GM12878 (cell line): ENCODE measurements at regions not wholly inside any gene's neighbourhood (a gene's known extent, or its start where the extent isn't known, plus 50 kb on each side); places are given as distances from the start of the nearest gene placed in this dataset.
"Not testable (repeated sequence)": the region's sequence is repeated elsewhere in the genome, so short reads cannot be mapped to it uniquely, and the experiment has no call there.

Experiments
- ATAC-seq: fragments of 200-7000 bp; cut with Tn5 transposase; 3 replicates; pipeline ENCODE4 v1.9.1; 2020; ENCODE audit warnings: mild to moderate bottlenecking, moderate library complexity
- BruUV-seq: library from RNA; stranded (reverse); fragments of 400-500 nt; replicated peaks from 2 replicates; lab custom pipeline; 2021; lab: Mats Ljungman, UMichigan
- CTCF ChIA-PET: fragments of 300-600 bp; sonication (Branson Sonifier 250); formaldehyde crosslinking; extraction: SDS; loops from one replicate; lab custom pipeline; 2021; ENCODE audit warnings: inconsistent platforms; lab: Yijun Ruan, JAX
- POLR2A ChIA-PET: fragments of 350-600 bp; formaldehyde crosslinking; extraction: SDS; loops from one replicate; lab custom pipeline; 2021; ENCODE audit warnings: inconsistent platforms; lab: Charles Lee
- RAD21 ChIA-PET: fragments of 300-600 bp; sonication (Branson Sonifier 250); formaldehyde crosslinking; loops from one replicate; lab custom pipeline; 2023; ENCODE audit warnings: antibody characterized with exemption; ENCODE audit not compliant: unreplicated experiment; lab: Charles Lee
- SMC1A ChIA-PET: fragments of 300-600 bp; sonication (Branson Sonifier 250); formaldehyde crosslinking; loops from one replicate; lab custom pipeline; 2023; ENCODE audit not compliant: unreplicated experiment, uncharacterized antibody; lab: Charles Lee
- DNase-seq: peaks from one replicate; pipeline ENCODE4 v3.0.0-alpha.2; 2011; ENCODE audit warnings: low read depth, low spot score
- FAIRE-seq: peaks from 3 replicates; lab custom pipeline; 2011; peaks lifted over from hg19 to GRCh38; lab: Jason Lieb, UNC
- H2AFZ ChIP-seq: 2 replicates; pipeline ENCODE4 v1.6.0; 2011; ENCODE audit warnings: low read depth, low read length, control low read depth; ENCODE audit not compliant: control insufficient read depth
- H3K27ac ChIP-seq: 2 replicates; pipeline ENCODE4 v1.5.1; 2011; ENCODE audit warnings: control low read depth; ENCODE audit not compliant: control insufficient read depth, insufficient read depth
- H3K27me3 ChIP-seq, 2 experiments: replicated peaks in 1 of 2; 2 replicates each; pipeline versions ENCODE4 v1.6.0 to v1.6.1; 2011; ENCODE audit warnings: low read length in 1 of 2; ENCODE audit not compliant: control insufficient read depth in 2 of 2, insufficient read depth in 2 of 2
- H3K36me3 ChIP-seq, 2 experiments: 2 replicates each; pipeline ENCODE4 v1.5.1; 2011; ENCODE audit warnings: low read length in 1 of 2; ENCODE audit not compliant: control insufficient read depth in 2 of 2, insufficient read depth in 2 of 2
- H3K4me1 ChIP-seq: 2 replicates; pipeline ENCODE4 v1.6.1; 2011; ENCODE audit warnings: mild to moderate bottlenecking, low read length, moderate library complexity, mixed read lengths; ENCODE audit not compliant: control insufficient read depth, insufficient read depth
- H3K4me2 ChIP-seq: 2 replicates; pipeline ENCODE4 v1.6.0; 2011; ENCODE audit warnings: control low read depth; ENCODE audit not compliant: control insufficient read depth, insufficient read depth
- H3K4me3 ChIP-seq: fragments of 200-600 bp; sonication (generic); 2 replicates; pipeline ENCODE4 v1.5.1; 2016
- H3K79me2 ChIP-seq: 2 replicates; pipeline ENCODE4 v1.6.0; 2011; ENCODE audit warnings: low read length; ENCODE audit not compliant: control insufficient read depth, insufficient read depth
- H3K9ac ChIP-seq: 2 replicates; pipeline ENCODE4 v1.8.0; 2011; ENCODE audit warnings: low read length, control low read depth, mixed read lengths; ENCODE audit not compliant: control insufficient read depth, insufficient read depth
- H3K9me3 ChIP-seq: replicated peaks from 3 replicates; pipeline ENCODE4 v1.5.1; 2011; ENCODE audit warnings: mild to moderate bottlenecking, low read length; ENCODE audit not compliant: control insufficient read depth, insufficient read depth
- H4K20me1 ChIP-seq: 2 replicates; pipeline ENCODE4 v1.6.0; 2011; ENCODE audit not compliant: control insufficient read depth, insufficient read depth
- IKZF1 ChIP-seq: fragments of 450-650 bp; conservative IDR thresholded peaks from 2 replicates; pipeline ENCODE4 v1.6.1; 2017; ENCODE audit warnings: antibody characterized with exemption, mild to moderate bottlenecking
- JUND ChIP-seq: IDR thresholded peaks from 2 replicates; pipeline ENCODE4 v1.6.1; 2012; ENCODE audit warnings: low read depth, mild to moderate bottlenecking, low read length, improper control_type of control experiment, moderate library complexity
- MYC ChIP-seq: IDR thresholded peaks from 2 replicates; pipeline ENCODE4 v1.6.1; 2011; ENCODE audit warnings: mild to moderate bottlenecking, low read length, moderate library complexity, inconsistent platforms; ENCODE audit not compliant: insufficient read depth, insufficient replicate concordance, insufficient read length, severe bottlenecking
- RBBP5 ChIP-seq: fragments of 200-600 bp; sonication (generic); conservative IDR thresholded peaks from 2 replicates; pipeline ENCODE4 v1.6.1; 2016
- SPI1 ChIP-seq: IDR thresholded peaks from 2 replicates; pipeline ENCODE4 v1.6.1; 2011; ENCODE audit warnings: low read depth, mild to moderate bottlenecking, low read length, moderate library complexity, borderline replicate concordance; ENCODE audit not compliant: insufficient read depth
- USF1 ChIP-seq: IDR thresholded peaks from 2 replicates; pipeline ENCODE4 v1.6.1; 2011; ENCODE audit warnings: borderline replicate concordance, low read depth, mild to moderate bottlenecking, moderate library complexity, mixed read lengths, low read length; ENCODE audit not compliant: insufficient read depth; ENCODE audit errors: extremely low read length
- WRNIP1 ChIP-seq: IDR thresholded peaks from 2 replicates; pipeline ENCODE4 v1.6.1; 2011; ENCODE audit warnings: low read depth, low read length, improper control_type of control experiment, borderline replicate concordance
- WGBS: methylation state at CpG from one replicate; pipeline ENCODE4 v1.1.6; 2016; ENCODE audit warnings: low lambda C conversion rate; ENCODE audit not compliant: insufficient replicate concordance, insufficient coverage; ENCODE audit errors: missing lambda C conversion rate; 5-methylcytosine and 5-hydroxymethylcytosine counted together
- in situ Hi-C: fragments of 300-500 bp; cut with MboI; formaldehyde crosslinking; loops from 9 replicates; pipeline ENCODE4 v1.14.3; 2018; ENCODE audit warnings: mixed read lengths
- intact Hi-C: fragments of 100-400 bp; cut with micrococcal nuclease; formaldehyde crosslinking; loops from one replicate; pipeline ENCODE4 v1.14.2; 2022; ENCODE audit not compliant: unreplicated experiment
- TF ChIP-seq, protein P1 (sequence below): fragments of 450-650 bp; IDR thresholded peaks from 2 replicates; pipeline ENCODE4 v1.6.1; 2017; ENCODE audit warnings: antibody characterized with exemption, mild to moderate bottlenecking, moderate library complexity
- TF ChIP-seq, protein P2 (sequence below): IDR thresholded peaks from 2 replicates; pipeline ENCODE4 v1.6.1; 2012; ENCODE audit warnings: low read length, inconsistent platforms
- TF ChIP-seq, protein P3 (sequence below): IDR thresholded peaks from 2 replicates; pipeline ENCODE4 v1.6.1; 2012; ENCODE audit warnings: low read depth, low read length, improper control_type of control experiment

DNA sequence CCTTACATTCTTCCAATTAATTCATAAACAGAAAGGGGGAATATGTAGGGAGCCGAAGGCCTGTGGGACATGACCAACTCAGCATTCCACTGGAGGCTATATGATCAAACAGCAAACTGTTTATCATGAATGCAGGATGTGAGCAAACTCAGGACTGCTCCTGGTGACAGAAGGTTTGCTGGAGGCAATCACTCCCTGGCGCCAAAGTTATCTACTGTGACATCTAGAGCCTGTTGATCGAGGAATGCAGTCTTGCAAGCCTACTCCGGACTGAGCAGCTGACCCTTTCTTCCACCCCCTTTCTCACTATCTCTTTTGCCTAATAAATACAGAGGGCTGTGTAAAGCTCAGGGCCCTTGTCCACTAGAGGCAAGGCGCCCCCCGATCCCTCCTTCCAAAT, 122.0 kb upstream of the ZCCHC13 start:
- POLR2A ChIA-PET, H2AFZ ChIP-seq, H3K9me3 ChIP-seq, H3K27ac ChIP-seq, DNase-seq, FAIRE-seq, H3K27me3 ChIP-seq, H3K4me1 ChIP-seq, BruUV-seq, ATAC-seq, H4K20me1 ChIP-seq, H3K4me2 ChIP-seq, H3K36me3 ChIP-seq, H3K4me3 ChIP-seq, SMC1A ChIA-PET, intact Hi-C loops, H3K79me2 ChIP-seq, in situ Hi-C loops, CTCF ChIA-PET, H3K9ac ChIP-seq, RAD21 ChIA-PET: not testable (repeated sequence)
- WGBS, result 60% methylated on average over 6 of the region's 6 CpGs

GRCh38 chrX:74180716-74181115, 123.3 kb upstream of the ZCCHC13 start:
- no peak overlapping the region for H3K4me2 ChIP-seq
- H3K79me2 ChIP-seq, result no peaks in the 10 kb centered on the region
- no peaks in the 10 kb centered on the region for H3K4me1 ChIP-seq
- H3K27me3 ChIP-seq, result no peaks in the 10 kb centered on the region
- no peaks in the 10 kb centered on the region for H3K9me3 ChIP-seq
- H3K27ac ChIP-seq, result no peak overlapping the region
- ChIA-PET POLR2A (no interaction called here), CTCF (no interaction called here), SMC1A (no interaction called here), RAD21 (no interaction called here)
- H2AFZ ChIP-seq, result no peak overlapping the region
- H3K36me3 ChIP-seq, result no peaks in the 10 kb centered on the region
- DNase-seq (no peak), ATAC-seq (no peak), FAIRE-seq (no peak)
- no peak overlapping the region for H3K9ac ChIP-seq
- in situ Hi-C loops (no loop called here), intact Hi-C loops (no loop called here)
- 46% methylated on average over 8 of the region's 8 CpGs for WGBS
- BruUV-seq, result no TSS peak
- no peaks in the 10 kb centered on the region for H4K20me1 ChIP-seq
- no peak overlapping the region for H3K4me3 ChIP-seq
- TF ChIP-seq JUND (no peak), WRNIP1 (no peak), IKZF1 (no peak), SPI1 (no peak), MYC (no peak), USF1 (no peak), RBBP5 (no peak)
- TF ChIP-seq, protein P1, sequence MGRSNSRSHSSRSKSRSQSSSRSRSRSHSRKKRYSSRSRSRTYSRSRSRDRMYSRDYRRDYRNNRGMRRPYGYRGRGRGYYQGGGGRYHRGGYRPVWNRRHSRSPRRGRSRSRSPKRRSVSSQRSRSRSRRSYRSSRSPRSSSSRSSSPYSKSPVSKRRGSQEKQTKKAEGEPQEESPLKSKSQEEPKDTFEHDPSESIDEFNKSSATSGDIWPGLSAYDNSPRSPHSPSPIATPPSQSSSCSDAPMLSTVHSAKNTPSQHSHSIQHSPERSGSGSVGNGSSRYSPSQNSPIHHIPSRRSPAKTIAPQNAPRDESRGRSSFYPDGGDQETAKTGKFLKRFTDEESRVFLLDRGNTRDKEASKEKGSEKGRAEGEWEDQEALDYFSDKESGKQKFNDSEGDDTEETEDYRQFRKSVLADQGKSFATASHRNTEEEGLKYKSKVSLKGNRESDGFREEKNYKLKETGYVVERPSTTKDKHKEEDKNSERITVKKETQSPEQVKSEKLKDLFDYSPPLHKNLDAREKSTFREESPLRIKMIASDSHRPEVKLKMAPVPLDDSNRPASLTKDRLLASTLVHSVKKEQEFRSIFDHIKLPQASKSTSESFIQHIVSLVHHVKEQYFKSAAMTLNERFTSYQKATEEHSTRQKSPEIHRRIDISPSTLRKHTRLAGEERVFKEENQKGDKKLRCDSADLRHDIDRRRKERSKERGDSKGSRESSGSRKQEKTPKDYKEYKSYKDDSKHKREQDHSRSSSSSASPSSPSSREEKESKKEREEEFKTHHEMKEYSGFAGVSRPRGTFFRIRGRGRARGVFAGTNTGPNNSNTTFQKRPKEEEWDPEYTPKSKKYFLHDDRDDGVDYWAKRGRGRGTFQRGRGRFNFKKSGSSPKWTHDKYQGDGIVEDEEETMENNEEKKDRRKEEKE, result no peak
- TF ChIP-seq, protein P2, sequence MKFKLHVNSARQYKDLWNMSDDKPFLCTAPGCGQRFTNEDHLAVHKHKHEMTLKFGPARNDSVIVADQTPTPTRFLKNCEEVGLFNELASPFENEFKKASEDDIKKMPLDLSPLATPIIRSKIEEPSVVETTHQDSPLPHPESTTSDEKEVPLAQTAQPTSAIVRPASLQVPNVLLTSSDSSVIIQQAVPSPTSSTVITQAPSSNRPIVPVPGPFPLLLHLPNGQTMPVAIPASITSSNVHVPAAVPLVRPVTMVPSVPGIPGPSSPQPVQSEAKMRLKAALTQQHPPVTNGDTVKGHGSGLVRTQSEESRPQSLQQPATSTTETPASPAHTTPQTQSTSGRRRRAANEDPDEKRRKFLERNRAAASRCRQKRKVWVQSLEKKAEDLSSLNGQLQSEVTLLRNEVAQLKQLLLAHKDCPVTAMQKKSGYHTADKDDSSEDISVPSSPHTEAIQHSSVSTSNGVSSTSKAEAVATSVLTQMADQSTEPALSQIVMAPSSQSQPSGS, result no peak
- TF ChIP-seq, protein P3, sequence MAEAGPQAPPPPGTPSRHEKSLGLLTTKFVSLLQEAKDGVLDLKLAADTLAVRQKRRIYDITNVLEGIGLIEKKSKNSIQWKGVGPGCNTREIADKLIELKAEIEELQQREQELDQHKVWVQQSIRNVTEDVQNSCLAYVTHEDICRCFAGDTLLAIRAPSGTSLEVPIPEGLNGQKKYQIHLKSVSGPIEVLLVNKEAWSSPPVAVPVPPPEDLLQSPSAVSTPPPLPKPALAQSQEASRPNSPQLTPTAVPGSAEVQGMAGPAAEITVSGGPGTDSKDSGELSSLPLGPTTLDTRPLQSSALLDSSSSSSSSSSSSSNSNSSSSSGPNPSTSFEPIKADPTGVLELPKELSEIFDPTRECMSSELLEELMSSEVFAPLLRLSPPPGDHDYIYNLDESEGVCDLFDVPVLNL, result no peak
